Upper lobe of left lung (tissue), 6 donors: ENCODE measurements at regions not wholly inside any gene's neighbourhood (a gene's known extent, or its start where the extent isn't known, plus 50 kb on each side); places are given as distances from the start of the nearest gene placed in this dataset.

Source experiments
- ATAC-seq, 2 donors: fragments of 200-7000 bp; cut with Tn5 transposase; one replicate each; pipeline ENCODE4 v1.9.1; 2022; ENCODE audit warnings: mild to moderate bottlenecking in 2 of 2, moderate library complexity in 2 of 2; ENCODE audit not compliant: low FRiP score in 2 of 2
- DNase-seq, 2 donors: peaks; one replicate each; pipeline ENCODE4 v3.0.0-alpha.2; 2019 to 2020
- H3K27ac ChIP-seq, 4 donors: fragments of 200-600 bp; sonication (generic); one replicate each; pipeline ENCODE4 v1.5.1; 2016 to 2019
- H3K27me3 ChIP-seq, 4 donors: fragments of 200-600 bp; sonication (generic); one replicate each; pipeline ENCODE4 v1.5.1; 2017 to 2019
- H3K36me3 ChIP-seq, 4 donors: fragments of 200-600 bp; sonication (generic); one replicate each; pipeline ENCODE4 v1.5.1; 2016 to 2019
- H3K4me1 ChIP-seq, 4 donors: fragments of 200-600 bp; sonication (generic); one replicate each; pipeline ENCODE4 v1.5.1; 2018 to 2019
- H3K4me3 ChIP-seq, 4 donors: fragments of 200-600 bp; sonication (generic); one replicate each; pipeline ENCODE4 v1.5.1; 2017 to 2019; ENCODE audit warnings: mild to moderate bottlenecking in 2 of 4, moderate library complexity in 1 of 4
- H3K9me3 ChIP-seq, 4 donors: fragments of 200-600 bp; sonication (generic); one replicate each; pipeline ENCODE4 v1.5.1; 2018 to 2019
- CTCF ChIP-seq, 6 experiments: fragments of 450-650 bp in 4 of 6; fragments of 200-600 bp in 2 of 6; sonication (generic) in 2 of 6; IDR thresholded peaks; one replicate each; pipeline ENCODE4 v1.5.1; 2016 to 2019; ENCODE audit warnings: antibody characterized with exemption in 6 of 6
- EP300 ChIP-seq, 4 donors: sonication (generic); formaldehyde crosslinking; IDR thresholded peaks; one replicate each; pipeline ENCODE4 v1.5.1; 2017; ENCODE audit warnings: antibody characterized with exemption in 4 of 4, control low read depth in 2 of 4
- POLR2A ChIP-seq, 4 donors: fragments of 450-650 bp; IDR thresholded peaks; one replicate each; pipeline ENCODE4 v1.5.1; 2016 to 2017; ENCODE audit warnings: antibody characterized with exemption in 4 of 4, mild to moderate bottlenecking in 2 of 4
- POLR2AphosphoS5 ChIP-seq, 2 donors: sonication (generic); formaldehyde crosslinking; IDR thresholded peaks; one replicate each; pipeline ENCODE4 v1.5.1; 2017; ENCODE audit warnings: antibody characterized with exemption in 2 of 2
- WGBS, 2 donors: methylation state at CpG; one replicate each; pipeline ENCODE4 v1.1.5; 2017 to 2018; 5-methylcytosine and 5-hydroxymethylcytosine counted together
- donor health status: DM: no; HTN: no; CAD: no; lungs with moderate emphysema.
- donor health status: DM: no; HTN: yes; CAD: no; lungs with severe emphysema.

- ATAC-seq = peak in 1 of 2 donors; percentile 66
- no peak for TF ChIP-seq POLR2AphosphoS5 (IDR thresholded peaks at IDR 0.05)
- no peak for TF ChIP-seq CTCF (IDR thresholded peaks at IDR 0.05)
- TF ChIP-seq EP300 (IDR thresholded peaks at IDR 0.05) = no peak
- no peak for TF ChIP-seq POLR2A (IDR thresholded peaks at IDR 0.05)
- Histone ChIP-seq H3K27me3 (no peaks in the 10 kb centered on the region), H3K4me3 (no peak overlapping the region), H3K27ac (no peak overlapping the region), H3K9me3 (no peaks in the 10 kb centered on the region), H3K4me1 (peaks cover 0 to 14% (median 4%) of the 10 kb centered on the region in 4 donors), H3K36me3 (no peaks in the 10 kb centered on the region)
- DNase-seq = peak in 1 of 2 donors; percentile 55
- WGBS, 2 donors = 63 to 66% methylated on average over 2 of the region's 2 CpGs
These were observed 161.2 kb upstream of the RGMA start for GRCh38 chr15:93250209-93250608.

- Histone ChIP-seq H3K27me3 (no peaks in the 10 kb centered on the region), H3K36me3 (no peaks in the 10 kb centered on the region), H3K4me1 (peaks cover 0 to 14% (median 4%) of the 10 kb centered on the region in 4 donors), H3K27ac (no peak overlapping the region), H3K9me3 (no peaks in the 10 kb centered on the region), H3K4me3 (no peak overlapping the region)
- 65 to 72% methylated on average over 7 of the region's 7 CpGs for WGBS, 2 donors
- ATAC-seq (no peak), DNase-seq (no peak)
- TF ChIP-seq EP300 (IDR thresholded peaks at IDR 0.05) = no peak
- TF ChIP-seq CTCF (IDR thresholded peaks at IDR 0.05) = no peak
- TF ChIP-seq POLR2A (IDR thresholded peaks at IDR 0.05) = no peak
- TF ChIP-seq POLR2AphosphoS5 (IDR thresholded peaks at IDR 0.05) = no peak
These were observed 160.6 kb upstream of the RGMA start for GRCh38 chr15:93249623-93250022.

- Histone ChIP-seq H3K4me3 (no peak overlapping the region), H3K4me1 (no peaks in the 10 kb centered on the region), H3K9me3 (no peaks in the 10 kb centered on the region), H3K36me3 (no peaks in the 10 kb centered on the region), H3K27me3 (no peaks in the 10 kb centered on the region), H3K27ac (peak overlapping the region in 2 of 4 donors; percentile 47 to 59)
- ATAC-seq (peak in 1 of 2 donors; percentile 48), DNase-seq (peak in 1 of 2 donors; percentile 23)
- 58 to 65% methylated on average over 14 of the region's 14 CpGs for WGBS, 2 donors
- TF ChIP-seq POLR2A (IDR thresholded peaks at IDR 0.05) (no peak), CTCF (IDR thresholded peaks at IDR 0.05) (no peak), EP300 (IDR thresholded peaks at IDR 0.05) (peak in 1 of 4 donors; percentile 54), POLR2AphosphoS5 (IDR thresholded peaks at IDR 0.05) (peak in 1 of 2 donors; percentile 14)
These were observed 158.6 kb upstream of the RGMA start for GRCh38 chr15:93247466-93248121.

- Histone ChIP-seq H3K36me3 (no peaks in the 10 kb centered on the region), H3K27ac (no peak overlapping the region), H3K27me3 (no peaks in the 10 kb centered on the region), H3K4me1 (no peaks in the 10 kb centered on the region), H3K9me3 (no peaks in the 10 kb centered on the region), H3K4me3 (no peak overlapping the region)
- no peak for ATAC-seq
- TF ChIP-seq POLR2A (IDR thresholded peaks at IDR 0.05) (no peak), POLR2AphosphoS5 (IDR thresholded peaks at IDR 0.05) (no peak), EP300 (IDR thresholded peaks at IDR 0.05) (no peak), CTCF (IDR thresholded peaks at IDR 0.05) (no peak)
- no peak for DNase-seq
- WGBS, 2 donors = 86 to 87% methylated on average over 25 of the region's 25 CpGs
These were observed 157.5 kb upstream of the RGMA start for GRCh38 chr15:93246266-93247242.
